ENCODE measurements at regions not wholly inside any gene's neighbourhood (a gene's known extent, or its start where the extent isn't known, plus 50 kb on each side); places are given as distances from the start of the nearest gene placed in this dataset.

DNA sequence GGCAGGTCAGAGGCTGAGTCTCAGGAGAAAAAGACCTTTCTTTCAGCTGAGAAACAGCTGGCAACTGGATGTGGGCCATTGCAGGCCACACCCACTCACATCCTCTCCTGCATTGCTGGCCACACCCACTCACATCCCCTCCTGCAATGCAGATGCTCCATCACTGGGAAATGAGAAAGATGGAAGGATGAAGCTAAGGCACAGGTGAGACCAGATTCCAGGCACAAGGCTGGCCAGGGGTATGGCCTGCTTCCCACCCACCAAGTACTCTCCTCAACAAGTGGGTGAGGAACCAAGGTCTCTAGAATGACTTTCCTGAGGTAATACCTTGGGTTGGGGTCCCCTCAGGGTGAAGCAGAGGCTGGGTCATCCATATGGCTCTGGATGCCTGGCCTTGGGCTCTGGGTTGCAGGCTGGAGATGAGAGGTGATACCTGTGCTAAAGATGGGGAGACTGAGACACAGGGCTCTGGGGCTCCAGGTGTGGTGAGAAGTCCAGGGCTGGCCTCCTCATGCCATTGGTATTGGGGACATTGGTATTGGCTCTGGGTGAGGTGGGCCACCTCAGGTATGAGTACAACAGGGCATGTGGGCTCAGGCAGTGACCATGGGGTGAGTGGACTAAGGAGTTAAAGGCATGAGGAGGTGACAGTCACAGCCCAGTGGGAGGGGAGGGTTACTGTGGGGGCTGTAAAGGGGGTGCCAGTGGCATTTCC is 1726.8 kb downstream of the TP53TG3F start:
- H3K4me1 ChIP-seq (ENCODE audit: control insufficient read depth in 1 of 2, low read depth in 2 of 2) = no peaks in the 10 kb centered on the region
- DNase-seq (ENCODE audit: low spot score) = no peak
- TF ChIP-seq, protein P1, sequence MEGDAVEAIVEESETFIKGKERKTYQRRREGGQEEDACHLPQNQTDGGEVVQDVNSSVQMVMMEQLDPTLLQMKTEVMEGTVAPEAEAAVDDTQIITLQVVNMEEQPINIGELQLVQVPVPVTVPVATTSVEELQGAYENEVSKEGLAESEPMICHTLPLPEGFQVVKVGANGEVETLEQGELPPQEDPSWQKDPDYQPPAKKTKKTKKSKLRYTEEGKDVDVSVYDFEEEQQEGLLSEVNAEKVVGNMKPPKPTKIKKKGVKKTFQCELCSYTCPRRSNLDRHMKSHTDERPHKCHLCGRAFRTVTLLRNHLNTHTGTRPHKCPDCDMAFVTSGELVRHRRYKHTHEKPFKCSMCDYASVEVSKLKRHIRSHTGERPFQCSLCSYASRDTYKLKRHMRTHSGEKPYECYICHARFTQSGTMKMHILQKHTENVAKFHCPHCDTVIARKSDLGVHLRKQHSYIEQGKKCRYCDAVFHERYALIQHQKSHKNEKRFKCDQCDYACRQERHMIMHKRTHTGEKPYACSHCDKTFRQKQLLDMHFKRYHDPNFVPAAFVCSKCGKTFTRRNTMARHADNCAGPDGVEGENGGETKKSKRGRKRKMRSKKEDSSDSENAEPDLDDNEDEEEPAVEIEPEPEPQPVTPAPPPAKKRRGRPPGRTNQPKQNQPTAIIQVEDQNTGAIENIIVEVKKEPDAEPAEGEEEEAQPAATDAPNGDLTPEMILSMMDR (IDR thresholded peaks at IDR 0.05) = no peak

DNA sequence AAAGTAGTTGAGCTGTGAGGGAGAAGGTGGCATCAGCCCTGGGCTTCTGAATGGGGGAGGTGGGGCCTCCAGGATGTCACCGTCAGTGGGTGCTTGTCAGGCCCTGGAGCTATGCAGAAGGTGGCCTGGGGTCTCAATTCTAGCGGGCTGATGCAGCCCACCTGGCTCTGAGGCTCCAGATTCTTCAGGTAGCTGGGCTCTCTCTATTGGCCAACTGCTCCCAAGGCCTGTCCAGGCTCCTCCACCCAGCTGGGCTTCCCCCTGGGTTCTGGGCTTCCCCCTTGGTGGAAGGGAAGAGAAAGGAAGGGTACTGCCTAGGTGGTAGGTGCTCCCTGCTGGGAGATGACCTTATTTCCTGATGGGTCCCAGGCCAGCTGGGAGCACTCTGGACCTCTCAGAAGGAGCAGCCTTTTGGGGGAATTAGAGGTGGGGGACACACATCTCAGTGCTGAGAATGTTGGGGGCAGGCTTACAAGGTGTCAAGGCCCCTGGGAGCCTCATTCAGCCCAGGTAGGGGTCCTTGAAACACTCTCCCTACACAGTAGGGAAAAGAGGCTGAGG is 1728.3 kb downstream of the TP53TG3F start:
- Histone ChIP-seq H3K4me3 (no peak overlapping the region), H3K9me3 (no peaks in the 10 kb centered on the region), H3K4me1 (ENCODE audit: control insufficient read depth in 1 of 2, low read depth in 2 of 2) (no peaks in the 10 kb centered on the region), H3K36me3 (no peaks in the 10 kb centered on the region), H3K27ac (no peak overlapping the region), H3K27me3 (replicated peaks; ENCODE audit: insufficient read depth) (no peaks in the 10 kb centered on the region)
- no peak for DNase-seq (ENCODE audit: low spot score)
- no peak for ATAC-seq (ENCODE audit: insufficient number of reproducible peaks, low FRiP score, low read depth)
- TF ChIP-seq, protein P1 (IDR thresholded peaks at IDR 0.05) = no peak

More for the DNA sequence above, 1726.8 kb downstream of the TP53TG3F start:
- Histone ChIP-seq H3K9me3 (no peaks in the 10 kb centered on the region), H3K4me3 (no peak overlapping the region), H3K27me3 (replicated peaks; ENCODE audit: insufficient read depth) (no peaks in the 10 kb centered on the region), H3K36me3 (no peaks in the 10 kb centered on the region), H3K27ac (no peak overlapping the region)
- ATAC-seq (ENCODE audit: insufficient number of reproducible peaks, low FRiP score, low read depth) = no peak

DNA sequence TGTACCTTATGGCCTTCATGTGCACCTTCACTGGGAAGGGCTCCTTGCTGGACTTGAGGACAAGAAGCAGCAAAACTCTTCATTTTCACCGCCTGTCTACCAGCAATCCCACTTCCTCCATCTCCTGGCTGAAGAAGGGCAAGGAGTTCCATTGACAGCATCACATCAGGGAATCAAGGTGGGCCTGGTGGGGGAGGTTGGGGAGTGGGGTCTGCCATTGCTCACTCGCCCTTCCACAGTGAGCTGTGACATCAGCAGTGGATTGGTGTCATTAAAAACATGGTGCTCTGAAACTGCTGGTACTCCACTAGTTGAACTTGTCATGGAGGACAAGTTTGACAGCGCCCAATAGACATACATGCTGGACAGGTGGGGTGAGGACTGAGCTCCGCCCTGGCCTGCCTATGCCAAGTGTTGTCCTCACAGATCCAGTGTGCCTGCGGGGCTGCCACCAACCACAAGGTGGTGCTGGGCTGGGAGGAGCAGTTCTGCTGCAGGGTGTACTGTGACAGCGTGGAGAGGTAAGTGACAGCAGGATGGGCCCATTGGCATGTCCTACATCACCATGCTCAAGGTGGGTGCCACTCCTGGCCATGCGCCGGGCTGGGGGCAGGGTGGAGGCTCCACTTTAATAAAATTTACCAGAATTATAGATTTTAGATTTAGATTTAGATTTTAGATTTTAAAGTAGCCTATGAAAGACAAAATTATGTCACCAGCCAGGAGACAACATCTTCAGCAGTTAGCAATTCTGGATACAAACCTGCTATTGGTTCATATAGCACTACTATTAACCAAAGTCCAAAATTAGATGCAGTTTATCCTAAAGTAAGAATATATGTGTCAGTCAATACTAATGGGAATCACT is 1729.1 kb downstream of the TP53TG3F start:
- no peaks in the 10 kb centered on the region for H3K36me3 ChIP-seq
- H3K4me3 ChIP-seq = no peak overlapping the region
- no peaks in the 10 kb centered on the region for H3K27me3 ChIP-seq (replicated peaks; ENCODE audit: insufficient read depth)
- no peak for DNase-seq (ENCODE audit: low spot score)
- no peak for ATAC-seq (ENCODE audit: insufficient number of reproducible peaks, low FRiP score, low read depth)
- TF ChIP-seq, protein P1 (IDR thresholded peaks at IDR 0.05) = no peak
- H3K27ac ChIP-seq = no peak overlapping the region
- no peaks in the 10 kb centered on the region for H3K9me3 ChIP-seq
- no peaks in the 10 kb centered on the region for H3K4me1 ChIP-seq (ENCODE audit: control insufficient read depth in 1 of 2, low read depth in 2 of 2)

DNA sequence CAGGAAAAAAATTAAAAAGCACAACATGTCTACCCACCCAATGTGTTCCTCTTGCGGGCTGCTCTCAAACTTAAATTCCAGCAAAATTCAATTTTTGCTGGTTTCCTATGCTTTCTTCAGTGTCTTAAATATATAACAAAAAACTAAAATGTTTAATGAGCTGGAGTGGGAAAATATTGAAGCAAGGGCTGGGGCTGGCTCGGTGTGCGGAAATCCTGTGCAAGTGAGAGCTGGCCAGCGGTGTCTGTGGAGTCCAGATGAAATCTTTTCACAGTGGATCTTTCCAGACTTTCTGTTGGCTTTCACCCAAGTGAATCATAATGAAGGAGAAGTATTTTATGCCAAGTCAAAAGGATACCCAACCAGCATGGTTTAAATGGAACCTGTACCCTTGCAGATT is 1733.6 kb downstream of the TP53TG3F start:
- ATAC-seq (ENCODE audit: insufficient number of reproducible peaks, low FRiP score, low read depth) (no peak), DNase-seq (ENCODE audit: low spot score) (no peak)
- Histone ChIP-seq H3K4me3 (no peak overlapping the region), H3K36me3 (no peaks in the 10 kb centered on the region), H3K4me1 (ENCODE audit: control insufficient read depth in 1 of 2, low read depth in 2 of 2) (no peaks in the 10 kb centered on the region), H3K27me3 (replicated peaks; ENCODE audit: insufficient read depth) (no peaks in the 10 kb centered on the region), H3K27ac (no peak overlapping the region), H3K9me3 (no peaks in the 10 kb centered on the region)
- TF ChIP-seq, protein P1 (IDR thresholded peaks at IDR 0.05) = no peak

DNA sequence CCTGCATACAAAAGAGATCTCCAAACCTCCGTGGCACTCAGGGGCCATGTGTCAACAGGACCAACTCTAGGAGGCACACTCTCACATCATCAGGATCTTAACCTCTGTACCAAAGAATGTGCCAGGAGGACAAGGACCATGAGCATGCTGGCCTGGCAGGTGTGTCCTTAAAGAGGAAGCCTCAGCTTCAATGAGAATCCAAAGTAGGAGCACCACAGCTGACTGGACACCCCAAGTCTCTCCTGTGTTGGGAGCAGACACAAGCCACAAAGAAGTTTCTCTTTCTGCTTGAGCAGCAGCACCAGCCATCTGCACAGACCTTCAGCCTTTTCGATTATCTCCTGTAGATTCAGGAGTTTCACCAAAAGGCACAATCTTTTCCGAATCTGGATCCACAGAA is 1734.5 kb downstream of the TP53TG3F start:
- DNase-seq (ENCODE audit: low spot score) (no peak), ATAC-seq (ENCODE audit: insufficient number of reproducible peaks, low FRiP score, low read depth) (no peak)
- TF ChIP-seq, protein P1 (IDR thresholded peaks at IDR 0.05) = no peak
- H3K4me3 ChIP-seq = no peak overlapping the region
- no peaks in the 10 kb centered on the region for H3K36me3 ChIP-seq
- H3K27ac ChIP-seq = no peak overlapping the region
- no peaks in the 10 kb centered on the region for H3K4me1 ChIP-seq (ENCODE audit: control insufficient read depth in 1 of 2, low read depth in 2 of 2)
- H3K9me3 ChIP-seq = no peaks in the 10 kb centered on the region
- no peaks in the 10 kb centered on the region for H3K27me3 ChIP-seq (replicated peaks; ENCODE audit: insufficient read depth)

Measured in thoracic aorta (tissue), 2 donors.